ENCODE measurements at regions not wholly inside any gene's neighbourhood (a gene's known extent, or its start where the extent isn't known, plus 50 kb on each side); places are given as distances from the start of the nearest gene placed in this dataset.

GRCh38 chr1:56439610-56440264 is 139.6 kb downstream of the PLPP3 start (continued):
- TF ChIP-seq ATF2 (IDR thresholded peaks at IDR 0.05; ENCODE audit: low read length): no peak
- TF ChIP-seq RFX5 (IDR thresholded peaks at IDR 0.05; ENCODE audit: borderline replicate concordance, low read depth, low read length): no peak
- no peak for TF ChIP-seq TBP (IDR thresholded peaks at IDR 0.05; ENCODE audit: low read depth, low read length)
- no peak for TF ChIP-seq POLR2AphosphoS5 (IDR thresholded peaks at IDR 0.05; ENCODE audit: low read depth, low read length)
- TF ChIP-seq KDM4A (IDR thresholded peaks at IDR 0.05; ENCODE audit: low read depth, low read length, severe bottlenecking): no peak
- no peak for TF ChIP-seq SP4 (IDR thresholded peaks at IDR 0.05; ENCODE audit: low read length)
- no peak for TF ChIP-seq SRF (IDR thresholded peaks at IDR 0.05; ENCODE audit: low read depth, low read length)
